ENCODE measurements at regions not wholly inside any gene's neighbourhood (a gene's known extent, or its start where the extent isn't known, plus 50 kb on each side); places are given as distances from the start of the nearest gene placed in this dataset.

DNA sequence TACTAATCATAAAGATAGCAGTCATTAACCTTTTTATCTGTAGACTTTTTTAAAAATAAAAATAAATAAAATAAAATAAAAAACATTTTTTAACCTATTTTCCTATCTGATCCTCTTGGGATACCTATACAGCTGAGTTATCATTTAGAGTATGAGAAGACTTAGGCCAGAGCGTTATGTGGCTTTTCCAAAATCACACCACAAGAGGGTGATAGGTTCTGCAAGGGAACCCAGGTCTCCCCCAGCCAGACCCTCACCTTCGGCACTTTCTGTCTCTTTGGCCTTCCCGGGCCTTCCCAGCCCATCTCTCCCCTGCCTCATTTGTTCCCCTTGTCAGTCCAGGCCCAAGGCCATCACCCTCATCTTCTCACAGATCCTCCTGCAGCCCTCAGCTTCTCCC is 311.7 kb downstream of the SMAD2 start:
- H3K9ac ChIP-seq = no peak overlapping the region
- H3F3A ChIP-seq (replicated peaks; ENCODE audit: insufficient read depth) = no peaks in the 10 kb centered on the region
- no peak overlapping the region for H3K4me3 ChIP-seq (ENCODE audit: low read depth in 2 of 2, low read length in 1 of 2)
- H3K4me2 ChIP-seq = no peak overlapping the region
- no peak overlapping the region for H3K27ac ChIP-seq (ENCODE audit: low read depth in 2 of 2, low read length in 1 of 2)
- no peaks in the 10 kb centered on the region for H3K9me3 ChIP-seq
- H3K9me2 ChIP-seq = no peaks in the 10 kb centered on the region
- CTCF ChIA-PET = no interaction called here
- H3K4me1 ChIP-seq (ENCODE audit: control insufficient read depth in 1 of 2, insufficient read depth in 2 of 2, low read depth in 1 of 2, low read length in 1 of 2) = no peaks in the 10 kb centered on the region
- H3K36me3 ChIP-seq (replicated peaks in 1 of 2; ENCODE audit: control insufficient read depth in 1 of 2, insufficient read depth in 2 of 2, low read length in 1 of 2) = no peaks in the 10 kb centered on the region
- POLR2A ChIA-PET = no interaction called here
- TF ChIP-seq POLR2AphosphoS5 (IDR thresholded peaks at IDR 0.05; ENCODE audit: low read depth, low read length) (no peak), MEF2A (IDR thresholded peaks at IDR 0.05; ENCODE audit: borderline replicate concordance, low read depth) (no peak), GATA2 (CRISPR knock-in tag; IDR thresholded peaks at IDR 0.05) (no peak), TCF12 (IDR thresholded peaks at IDR 0.05) (no peak), YY1 (IDR thresholded peaks at IDR 0.05; ENCODE audit: low read depth) (no peak), TAF1 (IDR thresholded peaks at IDR 0.05; ENCODE audit: borderline replicate concordance, low read depth, low read length) (no peak)
- TF ChIP-seq, protein P1, sequence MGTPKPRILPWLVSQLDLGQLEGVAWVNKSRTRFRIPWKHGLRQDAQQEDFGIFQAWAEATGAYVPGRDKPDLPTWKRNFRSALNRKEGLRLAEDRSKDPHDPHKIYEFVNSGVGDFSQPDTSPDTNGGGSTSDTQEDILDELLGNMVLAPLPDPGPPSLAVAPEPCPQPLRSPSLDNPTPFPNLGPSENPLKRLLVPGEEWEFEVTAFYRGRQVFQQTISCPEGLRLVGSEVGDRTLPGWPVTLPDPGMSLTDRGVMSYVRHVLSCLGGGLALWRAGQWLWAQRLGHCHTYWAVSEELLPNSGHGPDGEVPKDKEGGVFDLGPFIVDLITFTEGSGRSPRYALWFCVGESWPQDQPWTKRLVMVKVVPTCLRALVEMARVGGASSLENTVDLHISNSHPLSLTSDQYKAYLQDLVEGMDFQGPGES (IDR thresholded peaks at IDR 0.05; ENCODE audit: low read depth, low read length) = no peak
- WGBS (ENCODE audit: low lambda C conversion rate) = 18% methylated on average over 3 of the region's 3 CpGs
- no peaks in the 10 kb centered on the region for H3K27me3 ChIP-seq (ENCODE audit: insufficient read depth)
- H3K79me2 ChIP-seq (ENCODE audit: insufficient read depth) = no peaks in the 10 kb centered on the region
- no peak for DNase-seq
- H4K20me1 ChIP-seq (ENCODE audit: insufficient read depth) = no peaks in the 10 kb centered on the region
- no peak overlapping the region for H2AFZ ChIP-seq (ENCODE audit: low read depth)

DNA sequence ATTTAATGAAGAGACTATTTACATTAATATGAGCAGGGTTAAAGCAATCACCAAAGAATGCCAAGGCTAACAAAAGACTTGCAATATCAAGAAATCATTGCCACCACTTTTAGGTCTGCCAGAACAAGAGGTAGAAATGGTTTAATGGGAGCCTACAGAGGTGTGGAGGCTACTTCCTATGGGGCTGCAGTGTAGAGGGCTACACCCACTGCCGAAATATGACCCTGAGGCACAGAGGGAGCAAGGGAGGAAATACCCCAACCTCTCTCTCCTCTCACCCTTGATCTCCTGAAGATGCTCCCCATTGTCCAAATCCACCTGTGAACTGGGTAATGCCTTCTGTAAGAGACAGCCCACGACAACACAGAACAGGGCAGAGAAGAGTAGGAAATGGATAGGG is 315.4 kb downstream of the SMAD2 start:
- WGBS (ENCODE audit: low lambda C conversion rate) = 0% methylated on average over 2 of the region's 2 CpGs
- Histone ChIP-seq H3K9me2 (no peaks in the 10 kb centered on the region), H3K9ac (no peak overlapping the region), H3K4me1 (ENCODE audit: control insufficient read depth in 1 of 2, insufficient read depth in 2 of 2, low read depth in 1 of 2, low read length in 1 of 2) (no peaks in the 10 kb centered on the region), H3K9me3 (no peaks in the 10 kb centered on the region), H3K36me3 (replicated peaks in 1 of 2; ENCODE audit: control insufficient read depth in 1 of 2, insufficient read depth in 2 of 2, low read length in 1 of 2) (no peaks in the 10 kb centered on the region), H2AFZ (ENCODE audit: low read depth) (no peak overlapping the region), H3K27me3 (ENCODE audit: insufficient read depth) (no peaks in the 10 kb centered on the region), H3K79me2 (ENCODE audit: insufficient read depth) (no peaks in the 10 kb centered on the region), H3F3A (replicated peaks; ENCODE audit: insufficient read depth) (no peaks in the 10 kb centered on the region), H3K4me3 (ENCODE audit: low read depth in 2 of 2, low read length in 1 of 2) (no peak overlapping the region), H4K20me1 (ENCODE audit: insufficient read depth) (no peaks in the 10 kb centered on the region), H3K4me2 (no peak overlapping the region), H3K27ac (ENCODE audit: low read depth in 2 of 2, low read length in 1 of 2) (no peak overlapping the region)
- ChIA-PET POLR2A (no interaction called here), CTCF (no interaction called here)
- TF ChIP-seq YY1 (IDR thresholded peaks at IDR 0.05; ENCODE audit: low read depth) = no peak
- TF ChIP-seq POLR2AphosphoS5 (IDR thresholded peaks at IDR 0.05; ENCODE audit: low read depth, low read length) = no peak
- no peak for TF ChIP-seq NRF1 (IDR thresholded peaks at IDR 0.05; ENCODE audit: low read depth, low read length)
- TF ChIP-seq GATA2 (CRISPR knock-in tag; IDR thresholded peaks at IDR 0.05) = no peak
- TF ChIP-seq EP300 (IDR thresholded peaks at IDR 0.05; ENCODE audit: borderline replicate concordance in 1 of 2, low read depth in 1 of 2, low read length in 1 of 2) = no peak
- TF ChIP-seq ZBTB33 (IDR thresholded peaks at IDR 0.05; ENCODE audit: borderline replicate concordance, low read depth) = no peak
- no peak for TF ChIP-seq RXRA (IDR thresholded peaks at IDR 0.05; ENCODE audit: borderline replicate concordance, low read depth)
- TF ChIP-seq, protein P2, sequence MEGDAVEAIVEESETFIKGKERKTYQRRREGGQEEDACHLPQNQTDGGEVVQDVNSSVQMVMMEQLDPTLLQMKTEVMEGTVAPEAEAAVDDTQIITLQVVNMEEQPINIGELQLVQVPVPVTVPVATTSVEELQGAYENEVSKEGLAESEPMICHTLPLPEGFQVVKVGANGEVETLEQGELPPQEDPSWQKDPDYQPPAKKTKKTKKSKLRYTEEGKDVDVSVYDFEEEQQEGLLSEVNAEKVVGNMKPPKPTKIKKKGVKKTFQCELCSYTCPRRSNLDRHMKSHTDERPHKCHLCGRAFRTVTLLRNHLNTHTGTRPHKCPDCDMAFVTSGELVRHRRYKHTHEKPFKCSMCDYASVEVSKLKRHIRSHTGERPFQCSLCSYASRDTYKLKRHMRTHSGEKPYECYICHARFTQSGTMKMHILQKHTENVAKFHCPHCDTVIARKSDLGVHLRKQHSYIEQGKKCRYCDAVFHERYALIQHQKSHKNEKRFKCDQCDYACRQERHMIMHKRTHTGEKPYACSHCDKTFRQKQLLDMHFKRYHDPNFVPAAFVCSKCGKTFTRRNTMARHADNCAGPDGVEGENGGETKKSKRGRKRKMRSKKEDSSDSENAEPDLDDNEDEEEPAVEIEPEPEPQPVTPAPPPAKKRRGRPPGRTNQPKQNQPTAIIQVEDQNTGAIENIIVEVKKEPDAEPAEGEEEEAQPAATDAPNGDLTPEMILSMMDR (IDR thresholded peaks at IDR 0.05) = no peak
- no peak for TF ChIP-seq TEAD4 (IDR thresholded peaks at IDR 0.05; ENCODE audit: borderline replicate concordance, insufficient read depth)
- TF ChIP-seq PBX3 (IDR thresholded peaks at IDR 0.05) = no peak
- no peak for TF ChIP-seq GABPA (IDR thresholded peaks at IDR 0.05; ENCODE audit: low read depth)
- TF ChIP-seq TAF1 (IDR thresholded peaks at IDR 0.05; ENCODE audit: borderline replicate concordance, low read depth, low read length) = no peak
- no peak for DNase-seq

All from SK-N-SH (cell line).